Frontal cortex (tissue), 3 donors: ENCODE measurements at regions not wholly inside any gene's neighbourhood (a gene's known extent, or its start where the extent isn't known, plus 50 kb on each side); places are given as distances from the start of the nearest gene placed in this dataset.

Experiments used
- DNase-seq, 2 donors: peaks; one replicate each; pipeline ENCODE4 v3.0.0; 2012; ENCODE audit warnings: low spot score in 2 of 2
- FAIRE-seq: peaks from 2 replicates; lab custom pipeline; 2012; peaks lifted over from hg19 to GRCh38; lab: Jason Lieb, UNC
- donor health status: control.
- donor health status: control.
- donor health status: control.

DNA sequence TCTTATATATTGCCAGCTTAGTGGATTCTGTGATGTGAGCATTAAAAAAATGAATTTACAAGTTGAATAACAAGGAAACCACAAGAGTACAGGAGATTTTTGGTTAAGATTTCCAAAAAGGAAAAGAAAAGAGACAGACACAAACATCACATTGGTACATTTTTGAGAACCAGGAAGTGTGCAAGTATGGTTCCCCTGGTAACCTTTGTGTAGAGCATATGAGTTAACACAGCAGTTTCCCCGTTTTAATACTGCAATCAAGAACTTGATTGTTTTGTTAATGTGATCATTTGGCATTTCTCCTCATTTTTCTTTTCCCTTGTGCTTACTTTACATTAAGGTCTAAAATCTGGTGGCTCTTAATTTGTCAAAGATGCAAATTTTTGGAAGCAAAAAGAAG lies 490.4 kb upstream of the ATP2B1 start:
- FAIRE-seq (no peak), DNase-seq (no peak)

GRCh38 chr12:90193500-90193899 lies 484.9 kb upstream of the ATP2B1 start:
- FAIRE-seq, result no peak
- DNase-seq, result no peak

GRCh38 chr12:90188857-90189256 lies 480.2 kb upstream of the ATP2B1 start:
- DNase-seq, result no peak
- no peak for FAIRE-seq

- FAIRE-seq (no peak), DNase-seq (no peak)
Observed at GRCh38 chr12:90183201-90183600, 474.6 kb upstream of the ATP2B1 start.

- FAIRE-seq, result no peak
Observed at GRCh38 chr12:90181216-90181615, 472.6 kb upstream of the ATP2B1 start.

GRCh38 chr12:90174956-90175355 lies 466.3 kb upstream of the ATP2B1 start:
- FAIRE-seq (no peak), DNase-seq (no peak)

More at GRCh38 chr12:90181216-90181615, 472.6 kb upstream of the ATP2B1 start:
- no peak for DNase-seq

GRCh38 chr12:90174198-90174510 lies 465.5 kb upstream of the ATP2B1 start:
- FAIRE-seq, result no peak
- no peak for DNase-seq

DNA sequence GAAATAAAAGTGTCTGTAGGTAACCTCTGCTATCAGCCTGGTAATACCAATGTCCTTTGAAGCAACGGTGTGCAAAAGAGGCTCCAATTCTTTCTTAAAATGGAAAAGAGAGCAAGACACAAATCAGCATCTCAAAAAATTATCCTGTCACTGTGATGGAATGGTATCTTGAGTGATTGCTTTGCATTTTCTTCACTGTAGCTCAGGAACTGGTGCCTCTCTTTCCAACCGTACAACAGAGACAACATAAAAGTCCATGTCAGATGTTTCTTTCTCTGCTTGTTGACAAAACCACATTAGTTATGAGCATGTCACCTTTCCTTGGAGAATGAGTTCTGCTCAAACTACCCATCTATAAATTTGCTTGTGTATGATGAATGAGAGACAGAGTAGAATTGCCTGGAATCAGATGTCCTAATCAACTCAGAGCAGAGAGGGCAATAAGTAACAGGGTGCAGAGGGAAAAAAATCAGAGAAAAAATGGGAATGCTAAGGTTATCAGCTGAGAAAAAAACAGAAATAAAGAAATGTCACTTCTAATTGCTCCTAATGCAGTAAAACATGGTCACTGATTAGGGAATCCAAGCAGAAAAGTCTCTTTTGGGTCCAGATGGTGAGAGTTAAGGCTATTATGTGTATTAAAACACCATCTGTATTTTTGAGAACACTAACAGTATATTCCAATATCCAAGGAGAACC lies 465.0 kb upstream of the ATP2B1 start:
- DNase-seq, result no peak

GRCh38 chr12:90172524-90172923 lies 463.9 kb upstream of the ATP2B1 start:
- DNase-seq, result no peak
- FAIRE-seq, result no peak

More for the DNA sequence above, 465.0 kb upstream of the ATP2B1 start:
- no peak for FAIRE-seq

GRCh38 chr12:90170740-90171139 lies 462.1 kb upstream of the ATP2B1 start:
- no peak for FAIRE-seq
- DNase-seq, result no peak

- FAIRE-seq (no peak), DNase-seq (no peak)
Observed at GRCh38 chr12:90167518-90168208, 459.0 kb upstream of the ATP2B1 start.

DNA sequence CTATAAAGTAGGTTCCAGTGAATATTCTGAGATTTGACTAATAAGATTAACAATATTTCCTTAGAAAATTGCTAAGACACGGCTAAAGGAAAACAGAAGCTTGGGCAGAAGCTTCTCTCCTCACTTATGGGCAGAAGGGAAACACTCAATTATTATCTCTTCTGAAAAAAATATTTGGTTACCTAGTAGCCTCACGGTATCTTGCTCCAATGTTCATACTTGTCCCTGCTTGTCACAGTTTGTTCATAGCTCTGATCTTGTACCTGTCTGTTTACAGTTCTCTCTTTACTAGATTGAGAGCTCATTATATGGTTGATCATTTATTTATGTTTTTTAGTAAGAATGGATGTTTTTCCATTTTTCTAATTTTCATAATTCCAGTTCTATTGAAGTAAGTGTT lies 458.0 kb upstream of the ATP2B1 start:
- DNase-seq (no peak), FAIRE-seq (no peak)

DNA sequence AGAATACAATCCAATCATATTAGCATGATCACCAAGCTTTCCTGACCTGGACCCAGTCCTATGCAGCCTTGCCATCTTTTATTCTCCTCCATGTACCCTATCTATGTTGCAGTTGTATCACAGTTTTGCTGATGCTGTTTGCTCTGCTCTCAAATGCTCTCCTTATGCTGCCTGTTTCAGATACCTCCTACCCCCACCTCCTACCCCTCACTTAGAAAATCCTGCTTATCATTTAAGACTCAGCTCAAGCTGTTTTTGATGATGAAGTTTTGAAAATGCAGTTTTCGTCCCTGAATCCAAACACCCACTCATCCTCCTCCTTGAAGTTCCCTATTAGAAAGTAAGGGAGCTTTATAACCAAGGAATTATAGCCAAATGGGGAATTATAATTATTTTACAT lies 457.4 kb upstream of the ATP2B1 start:
- no peak for FAIRE-seq
- DNase-seq, result no peak

- DNase-seq, result no peak
- no peak for FAIRE-seq
Observed at GRCh38 chr12:90163975-90164374, 455.3 kb upstream of the ATP2B1 start.

DNA sequence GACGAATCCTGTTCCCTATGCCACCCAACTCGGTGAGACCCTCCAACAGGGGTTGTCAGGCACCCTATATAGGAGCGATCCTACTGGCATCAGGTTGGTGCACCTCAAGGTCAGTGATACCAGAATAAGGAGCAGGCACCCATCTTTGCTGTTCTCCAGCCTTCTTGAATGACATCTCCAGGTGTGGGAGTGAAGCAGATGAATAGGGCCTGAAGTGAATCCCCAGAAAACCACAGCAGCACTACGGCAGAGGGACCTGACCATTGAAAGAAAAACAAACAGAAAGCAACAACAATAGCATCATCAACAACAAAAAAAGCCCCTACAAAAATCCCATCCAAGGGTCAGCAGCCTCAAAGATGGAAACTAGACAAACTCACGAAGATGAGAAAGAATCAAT lies 445.2 kb upstream of the ATP2B1 start:
- no peak for FAIRE-seq
- DNase-seq, result no peak

DNA sequence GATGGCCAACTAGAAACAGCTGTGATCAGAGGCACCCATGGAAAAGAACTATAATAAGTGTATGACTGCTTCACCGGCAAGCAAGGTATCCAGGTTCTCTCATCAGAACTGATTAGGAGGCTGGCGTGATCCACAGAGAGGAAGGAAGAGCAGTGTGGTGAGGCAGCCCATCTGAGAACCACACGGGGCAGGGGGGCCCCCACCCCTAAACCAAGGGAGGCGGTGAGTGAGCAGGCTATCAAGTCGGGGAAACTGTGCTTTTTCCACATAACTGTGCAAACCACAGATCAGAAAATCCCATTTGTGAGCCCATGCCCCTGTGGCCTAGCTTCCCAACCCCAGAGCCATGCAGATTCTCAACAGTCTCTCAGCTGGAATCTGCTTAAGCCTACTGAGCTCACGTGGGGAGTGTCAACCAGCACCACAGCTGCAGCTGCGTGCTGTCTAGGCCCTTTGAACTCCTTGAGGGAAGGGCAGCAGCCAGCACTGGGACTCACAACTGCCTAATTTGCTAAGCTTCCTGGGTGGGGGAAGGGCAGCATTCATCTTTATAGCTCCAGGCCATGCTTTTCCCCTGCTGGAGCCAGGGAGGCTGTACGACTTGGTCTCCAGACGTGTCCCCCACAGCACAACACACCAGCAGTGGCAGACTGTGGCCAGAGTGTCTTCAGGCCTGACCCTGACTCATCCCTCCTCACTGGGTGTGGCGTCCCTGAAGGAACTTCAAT lies 444.4 kb upstream of the ATP2B1 start:
- no peak for DNase-seq
- FAIRE-seq, result no peak

GRCh38 chr12:90151491-90152015 lies 442.9 kb upstream of the ATP2B1 start:
- no peak for DNase-seq

GRCh38 chr12:90149453-90149852 lies 440.8 kb upstream of the ATP2B1 start:
- FAIRE-seq, result no peak

More at GRCh38 chr12:90151491-90152015, 442.9 kb upstream of the ATP2B1 start:
- FAIRE-seq, result no peak

GRCh38 chr12:90129366-90130030 lies 420.9 kb upstream of the ATP2B1 start:
- DNase-seq (no peak), FAIRE-seq (no peak)

More at GRCh38 chr12:90149453-90149852, 440.8 kb upstream of the ATP2B1 start:
- DNase-seq, result no peak

DNA sequence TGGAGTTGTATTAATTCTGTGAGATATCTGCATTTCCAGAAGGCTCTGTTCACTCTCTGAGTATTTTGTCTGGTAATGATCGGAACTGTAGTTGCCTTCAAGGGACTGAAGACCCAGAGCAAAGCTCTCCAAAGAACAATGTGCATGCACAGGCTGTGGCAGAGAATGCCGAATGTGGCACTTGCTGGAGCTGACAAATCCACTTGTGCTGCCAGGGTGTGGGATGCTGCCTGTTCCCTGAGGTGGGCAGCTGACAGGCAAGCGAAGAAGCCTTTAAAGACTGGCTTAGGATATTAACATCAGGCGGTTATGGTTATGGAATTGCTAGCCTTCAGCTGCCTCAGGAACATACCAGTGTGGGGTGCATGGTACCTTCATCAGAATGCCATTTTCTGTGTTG lies 419.9 kb upstream of the ATP2B1 start:
- no peak for DNase-seq

More for the DNA sequence above, 419.9 kb upstream of the ATP2B1 start:
- no peak for FAIRE-seq
